ENCODE measurements at regions not wholly inside any gene's neighbourhood (a gene's known extent, or its start where the extent isn't known, plus 50 kb on each side); places are given as distances from the start of the nearest gene placed in this dataset.

DNA sequence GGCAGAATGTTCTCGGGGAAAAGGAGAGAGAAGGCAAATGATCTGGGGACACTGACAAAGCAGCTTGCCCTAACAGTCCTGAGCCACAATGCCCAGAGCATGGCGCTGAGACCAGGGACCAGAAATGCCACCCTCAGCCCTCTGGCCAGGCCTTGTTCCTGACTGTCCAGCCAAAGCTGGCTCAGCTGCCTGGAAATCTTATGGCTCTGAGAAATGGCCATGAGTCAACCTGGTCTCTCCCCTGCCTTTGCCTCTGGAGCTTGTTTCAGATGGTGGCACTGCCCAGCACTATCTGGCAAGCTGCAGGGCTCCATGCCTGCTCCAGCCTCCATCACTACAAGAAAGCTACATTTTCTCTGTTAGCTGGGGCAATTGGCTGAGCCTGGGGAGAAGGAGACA lies 90.5 kb upstream of the PLXNA4 start:
- DNase-seq (ENCODE audit: low spot score) = peak; percentile 38

DNA sequence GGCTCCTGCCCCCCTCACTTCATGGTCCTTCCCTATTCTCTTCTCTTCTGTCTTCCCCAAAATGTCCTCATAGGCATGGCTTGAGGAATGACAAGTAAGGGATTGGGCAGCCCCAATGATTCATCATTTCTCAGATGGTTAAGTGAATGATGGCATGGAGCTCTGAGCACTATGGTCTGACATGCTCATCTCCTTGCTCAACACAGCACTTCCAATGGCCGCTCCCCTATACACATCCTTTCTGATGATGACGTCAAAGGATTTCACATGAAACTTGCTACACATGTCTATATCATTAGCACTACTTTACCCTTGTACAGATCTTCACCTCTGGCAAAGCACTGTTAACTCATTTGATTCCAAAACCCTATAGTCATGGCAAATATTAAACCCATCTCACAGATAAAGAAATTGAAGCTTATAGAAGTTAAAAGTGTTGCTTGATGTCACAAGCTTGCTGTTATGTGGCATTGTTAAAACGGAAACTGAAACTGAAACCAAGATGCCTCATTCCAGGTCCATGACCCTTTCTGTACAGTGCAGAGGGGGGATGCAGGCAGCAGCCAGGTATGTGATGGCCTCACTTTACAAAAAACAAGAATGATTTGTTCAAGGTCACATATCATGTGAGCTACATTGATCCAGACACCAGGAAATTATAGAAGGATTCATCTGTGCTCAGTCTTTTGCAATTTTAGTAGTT lies 90.0 kb upstream of the PLXNA4 start:
- peak; percentile 22 for DNase-seq (ENCODE audit: low spot score)

DNA sequence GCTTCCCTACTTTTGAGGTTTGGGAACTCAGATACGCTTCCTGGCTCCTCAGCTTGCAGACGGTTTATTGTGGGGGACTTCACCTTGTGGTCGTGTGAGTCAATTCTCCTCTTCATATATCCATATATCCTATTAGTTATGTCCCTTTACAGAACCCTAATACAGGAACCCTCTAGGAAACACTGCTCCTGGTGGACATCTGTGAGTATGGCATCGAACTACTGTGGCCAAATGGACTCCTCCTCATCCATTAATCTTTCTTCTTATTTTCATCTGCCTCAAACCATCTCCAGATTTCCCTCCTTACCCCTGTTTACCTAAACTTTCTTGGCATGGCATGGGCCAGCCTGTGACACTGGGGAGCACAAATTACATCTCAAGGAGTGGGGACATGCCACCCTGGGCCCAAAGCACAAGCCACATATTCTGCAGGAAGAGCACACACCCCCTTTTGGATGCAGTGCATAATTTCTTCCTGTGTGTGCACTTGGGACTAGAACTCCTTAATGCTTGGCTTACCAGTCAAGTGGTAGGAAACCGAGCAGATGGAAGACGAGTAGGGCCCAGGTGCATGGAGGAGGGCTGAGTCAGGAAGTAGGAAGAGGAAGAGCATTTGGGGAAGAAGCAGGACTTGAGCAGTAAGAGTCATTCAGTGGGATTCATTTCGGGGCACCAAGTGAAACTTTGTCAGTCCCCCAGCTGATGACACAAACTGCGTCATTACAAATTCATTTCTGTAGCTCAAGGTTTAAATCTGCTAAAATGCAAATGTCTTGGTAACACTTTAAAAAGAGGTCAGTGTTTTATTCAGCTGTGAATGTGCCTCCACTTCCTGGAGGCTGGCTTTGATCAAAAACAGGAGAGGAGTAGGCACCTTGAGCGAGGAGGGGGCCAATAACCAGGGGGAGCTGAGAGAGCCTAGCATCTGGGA lies 80.8 kb upstream of the PLXNA4 start:
- no peak for DNase-seq (ENCODE audit: low spot score)

DNA sequence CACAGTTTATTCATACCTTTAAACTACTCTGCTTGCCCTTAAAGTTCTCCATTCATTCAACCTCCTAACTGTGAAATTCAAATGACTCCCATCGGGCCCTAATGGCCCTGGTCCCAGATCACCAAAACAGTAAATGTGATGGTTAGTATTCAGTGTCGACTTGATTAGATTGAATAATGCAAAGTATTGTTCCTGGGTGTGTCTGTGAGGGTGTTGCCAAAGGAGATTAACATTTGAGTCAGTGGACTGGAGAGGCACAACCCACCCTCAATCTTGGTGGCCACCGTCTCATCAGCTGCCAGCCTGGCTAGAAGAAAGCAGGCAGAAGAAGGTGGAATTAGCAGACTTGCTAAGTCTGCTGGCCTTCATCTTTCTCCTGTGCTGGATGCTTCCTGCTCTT lies 80.1 kb upstream of the PLXNA4 start:
- no peak for DNase-seq (ENCODE audit: low spot score)

DNA sequence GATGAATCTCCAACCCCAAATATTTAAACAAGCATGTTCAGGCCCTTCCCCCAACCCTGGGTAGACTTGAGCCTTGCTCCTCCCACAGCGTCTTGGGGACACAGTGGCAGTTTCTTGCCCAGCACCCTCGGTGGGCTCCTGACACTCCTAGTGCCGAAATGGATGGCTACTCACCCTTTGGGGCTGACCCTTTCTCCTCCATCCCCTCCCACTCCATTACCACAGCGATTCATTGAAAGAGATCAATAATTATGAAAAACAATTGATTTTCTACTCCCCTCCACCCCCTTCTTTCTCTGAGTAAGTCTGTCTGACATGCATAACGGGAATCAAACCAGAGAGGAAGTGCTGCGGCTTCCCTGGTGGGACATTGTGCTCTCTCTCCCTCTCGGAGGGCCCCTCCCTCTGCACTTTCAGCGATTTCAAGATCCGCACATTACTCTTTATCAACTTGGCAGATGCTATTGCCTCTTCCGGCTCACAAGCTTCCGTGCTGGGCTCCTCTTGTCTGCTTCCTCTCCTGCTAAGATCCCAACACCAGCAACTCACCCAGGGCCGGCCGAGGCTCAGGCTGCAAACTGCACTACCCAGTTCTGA lies 79.0 kb upstream of the PLXNA4 start:
- no peak for DNase-seq (ENCODE audit: low spot score)

DNA sequence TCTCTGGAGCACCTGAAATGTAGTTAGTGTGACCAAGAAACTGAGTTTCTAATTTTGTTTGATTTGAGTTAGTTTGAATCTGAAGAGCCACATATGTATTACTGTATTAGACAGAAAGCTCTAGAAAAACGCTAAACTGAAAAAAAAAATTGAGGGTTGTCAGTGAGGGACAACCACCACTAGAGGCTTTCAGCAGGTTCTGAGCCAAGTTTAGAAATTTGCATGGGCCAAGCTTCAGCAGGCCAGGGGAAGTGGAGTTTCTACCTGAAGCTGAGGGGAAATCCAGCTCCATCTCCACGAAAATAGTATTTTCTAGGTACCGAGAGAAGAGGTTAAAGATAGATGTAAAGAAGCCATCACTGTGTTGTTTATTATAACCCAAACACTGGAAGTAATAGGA lies 77.9 kb upstream of the PLXNA4 start:
- DNase-seq (ENCODE audit: low spot score) = peak; percentile 38

DNA sequence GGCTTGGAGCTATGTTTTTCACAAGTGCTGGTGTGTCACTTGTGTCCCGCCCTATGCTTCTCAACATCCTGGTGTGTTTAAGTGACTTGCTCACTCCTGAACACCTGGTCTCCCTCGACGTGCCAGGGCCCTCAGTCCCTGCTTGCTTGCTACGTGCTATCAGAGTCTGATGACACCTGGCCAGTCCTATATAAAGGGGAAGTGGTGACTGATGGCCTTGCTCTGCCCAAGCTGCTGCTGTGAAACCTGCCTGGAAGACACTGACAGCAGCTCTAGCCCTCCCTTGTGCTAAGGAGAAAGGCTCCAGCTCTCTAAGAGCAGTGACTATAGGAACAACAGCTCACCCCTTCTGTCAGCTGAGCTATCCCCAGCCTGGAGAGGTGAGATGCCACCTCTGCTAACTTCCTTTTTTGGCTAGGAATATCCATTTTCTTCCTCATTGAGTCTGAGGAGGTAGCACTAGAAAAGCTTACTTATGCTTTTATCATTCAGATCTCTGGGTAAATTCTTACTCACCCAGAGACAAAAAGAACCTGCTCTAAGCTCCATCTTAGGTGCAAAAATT lies 77.2 kb upstream of the PLXNA4 start:
- DNase-seq (ENCODE audit: low spot score) = no peak

DNA sequence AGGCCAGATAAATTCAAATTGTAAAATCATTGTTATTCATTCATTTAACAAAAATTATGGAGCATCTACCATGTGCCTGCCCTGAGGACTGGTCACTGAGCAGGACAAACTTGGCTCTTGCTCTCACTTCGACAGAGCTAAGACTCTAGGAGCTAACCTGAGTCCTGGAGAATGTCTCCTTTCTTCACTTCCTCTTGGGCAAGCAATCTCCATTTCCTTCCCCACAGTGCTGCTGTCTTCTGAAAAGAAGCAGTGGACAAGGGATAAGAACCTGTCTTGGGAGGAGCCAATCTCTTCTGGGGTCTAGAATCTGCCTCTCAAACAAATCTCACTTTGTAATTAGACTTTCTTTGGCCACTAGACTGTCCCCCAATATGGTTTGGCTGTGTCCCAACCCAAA lies 76.2 kb upstream of the PLXNA4 start:
- DNase-seq (ENCODE audit: low spot score) = no peak

DNA sequence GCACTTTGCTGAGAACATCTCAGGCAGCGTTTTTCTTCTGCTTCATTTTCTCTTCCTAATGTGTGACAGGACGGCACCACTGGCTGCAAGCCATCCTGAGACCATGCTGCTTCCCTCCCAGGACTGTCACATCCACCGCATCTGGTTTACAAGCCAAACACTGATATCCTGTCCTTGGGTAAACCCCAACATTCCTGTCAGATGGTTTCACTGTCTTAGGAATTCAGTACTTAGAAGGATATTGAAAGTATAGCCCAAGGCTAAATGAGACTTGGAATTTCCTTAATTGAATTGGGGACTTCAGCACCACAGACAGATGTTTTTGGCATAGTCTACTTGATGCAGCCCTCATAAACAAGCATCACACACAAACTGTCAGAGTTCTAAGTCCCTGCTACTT lies 74.2 kb upstream of the PLXNA4 start:
- DNase-seq (ENCODE audit: low spot score) = peak; percentile 92

DNA sequence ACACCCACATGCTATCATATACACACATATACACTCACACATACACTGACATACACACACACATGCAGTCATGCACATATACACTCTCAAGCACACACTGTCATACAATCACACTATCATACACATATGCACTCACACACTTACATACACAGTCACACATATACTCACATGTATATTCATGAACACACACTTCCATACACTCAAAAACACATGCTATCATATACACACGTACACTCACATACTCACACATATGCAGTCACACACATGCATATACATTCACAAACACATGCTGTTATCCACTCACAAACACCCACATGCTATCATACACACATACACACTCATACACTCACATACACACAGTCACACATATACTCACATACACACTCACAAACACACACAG lies 71.0 kb upstream of the PLXNA4 start:
- no peak for DNase-seq (ENCODE audit: low spot score)

DNA sequence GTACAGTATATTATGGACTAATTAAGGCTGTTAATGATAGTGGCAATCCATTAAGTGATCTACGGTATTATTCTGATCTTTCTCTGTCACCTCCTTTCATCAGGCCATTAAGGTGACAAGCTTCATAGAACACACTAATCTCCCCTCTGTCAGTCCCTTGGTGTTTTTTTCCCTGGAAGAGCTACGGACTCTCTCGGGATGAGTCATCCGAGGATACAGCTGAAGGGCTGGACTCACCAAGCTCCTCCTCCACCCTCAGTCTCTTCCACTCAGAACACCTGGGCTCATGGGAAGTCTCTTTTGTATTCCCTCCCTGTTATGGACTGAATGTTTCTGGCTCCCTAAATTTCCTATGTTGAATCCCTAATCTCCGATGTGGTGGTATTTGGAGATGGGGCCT lies 69.8 kb upstream of the PLXNA4 start:
- DNase-seq (ENCODE audit: low spot score) = no peak

DNA sequence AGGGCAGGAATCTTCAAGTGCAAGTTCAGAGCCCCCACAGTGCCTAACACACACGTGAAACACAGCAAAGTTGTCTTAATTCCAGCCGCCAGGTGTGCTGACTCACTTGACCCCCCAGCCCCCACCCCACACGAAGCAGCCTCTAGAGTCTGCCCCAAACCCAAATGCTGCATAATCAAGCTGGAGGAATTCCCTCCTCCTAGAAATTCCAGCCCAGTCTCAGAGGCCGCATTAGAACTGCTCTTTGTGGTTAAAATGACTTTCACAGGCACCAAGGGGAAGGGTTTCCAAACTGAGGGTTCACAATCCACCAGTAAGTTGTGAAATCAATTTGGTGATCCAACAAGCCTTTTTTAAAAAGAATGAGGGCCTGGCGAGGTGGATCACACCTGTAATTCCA lies 67.0 kb upstream of the PLXNA4 start:
- DNase-seq (ENCODE audit: low spot score) = no peak

DNA sequence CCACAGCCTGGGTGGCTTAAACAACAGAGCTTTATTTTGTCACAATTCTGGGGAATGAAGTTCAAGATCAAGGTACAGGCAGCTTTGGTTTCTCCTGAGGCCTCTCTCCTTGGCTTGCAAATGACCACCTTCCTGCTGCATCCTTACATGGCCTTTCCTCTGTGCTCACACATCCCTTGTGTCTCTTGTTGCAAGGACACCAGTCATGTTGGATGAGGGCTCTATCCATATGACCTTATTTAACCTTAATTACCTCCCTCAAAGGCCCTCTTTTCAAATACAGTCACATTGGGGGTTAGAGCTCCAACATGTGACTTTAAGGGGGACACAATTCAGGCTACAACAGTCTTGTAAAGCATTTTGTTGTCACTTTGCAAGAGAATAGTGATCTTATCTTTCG lies 65.0 kb upstream of the PLXNA4 start:
- no peak for DNase-seq (ENCODE audit: low spot score)

DNA sequence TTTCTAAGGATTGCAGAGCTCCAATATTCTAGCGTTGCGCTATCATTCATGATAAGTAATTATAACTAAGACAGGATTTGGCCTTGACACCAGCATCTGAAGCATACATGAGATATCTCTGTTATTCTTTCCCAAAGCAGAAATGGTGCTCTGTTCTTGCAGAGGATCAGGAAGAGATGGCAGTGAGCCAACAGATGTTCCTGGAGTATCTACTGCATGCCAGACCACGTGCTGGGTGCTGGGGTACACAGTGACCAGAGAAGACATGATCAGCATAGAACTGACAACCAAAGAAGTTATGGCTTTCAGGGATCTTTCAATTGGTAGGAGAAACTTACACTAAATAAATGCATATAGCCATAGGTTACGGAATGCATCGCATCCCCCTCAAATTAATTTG lies 63.7 kb upstream of the PLXNA4 start:
- no peak for DNase-seq (ENCODE audit: low spot score)

DNA sequence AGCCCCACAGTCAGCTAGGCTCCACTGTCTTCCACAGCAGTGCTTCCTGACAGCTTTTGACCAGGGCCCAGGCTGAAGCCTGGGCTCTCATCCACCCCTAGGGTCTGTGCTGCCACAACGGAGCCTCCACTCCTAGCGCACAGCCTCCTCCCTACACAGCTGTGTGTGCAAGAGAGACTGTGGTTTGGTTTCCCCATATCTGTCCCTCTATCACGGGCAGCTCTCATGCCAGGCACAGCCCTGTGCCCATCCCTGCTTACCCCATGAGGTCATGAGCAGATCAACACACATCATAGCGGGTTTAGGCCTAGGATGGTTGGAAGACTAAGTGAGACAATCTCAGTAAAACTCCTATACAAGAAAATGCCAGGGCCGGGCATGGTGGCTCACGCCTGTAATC lies 61.7 kb upstream of the PLXNA4 start:
- DNase-seq (ENCODE audit: low spot score) = no peak

DNA sequence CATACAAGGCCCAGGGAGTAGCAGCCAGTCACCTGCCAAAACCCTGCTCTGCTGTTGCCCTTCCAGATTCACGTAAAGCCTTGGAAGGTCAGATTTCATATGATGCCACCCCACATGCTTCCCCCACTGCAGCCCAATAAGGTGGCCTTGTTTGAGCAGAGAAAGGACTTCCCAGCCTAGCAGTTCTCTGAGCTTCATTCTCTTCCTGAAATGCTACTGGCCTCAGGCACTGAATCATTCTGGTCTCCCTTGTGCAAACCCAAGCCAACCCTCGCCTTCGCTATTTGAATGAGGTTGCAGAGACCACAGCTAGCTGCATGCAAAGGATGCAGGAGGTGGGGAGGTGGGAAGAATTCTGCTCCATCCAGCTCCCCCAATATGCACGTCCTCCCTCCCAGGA lies 60.3 kb upstream of the PLXNA4 start:
- DNase-seq (ENCODE audit: low spot score) = no peak

DNA sequence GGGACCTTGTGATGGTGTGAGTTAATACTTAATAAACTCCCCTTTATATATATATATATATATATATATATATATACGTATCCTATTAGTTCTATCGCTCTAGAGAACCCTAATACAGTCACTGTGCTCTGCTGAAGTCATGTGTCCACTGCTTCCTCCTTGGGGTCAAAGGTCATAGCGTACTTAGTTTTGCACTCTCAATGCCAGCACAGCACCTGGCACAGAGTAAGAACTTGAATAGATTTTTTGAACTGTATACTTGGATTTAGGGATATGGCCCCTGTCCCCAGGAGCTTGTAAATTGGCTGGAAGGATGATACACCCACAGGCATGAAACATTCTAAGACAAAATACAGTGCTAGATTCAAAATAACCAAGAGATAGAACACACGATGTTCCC lies 58.9 kb upstream of the PLXNA4 start:
- DNase-seq (ENCODE audit: low spot score) = no peak

DNA sequence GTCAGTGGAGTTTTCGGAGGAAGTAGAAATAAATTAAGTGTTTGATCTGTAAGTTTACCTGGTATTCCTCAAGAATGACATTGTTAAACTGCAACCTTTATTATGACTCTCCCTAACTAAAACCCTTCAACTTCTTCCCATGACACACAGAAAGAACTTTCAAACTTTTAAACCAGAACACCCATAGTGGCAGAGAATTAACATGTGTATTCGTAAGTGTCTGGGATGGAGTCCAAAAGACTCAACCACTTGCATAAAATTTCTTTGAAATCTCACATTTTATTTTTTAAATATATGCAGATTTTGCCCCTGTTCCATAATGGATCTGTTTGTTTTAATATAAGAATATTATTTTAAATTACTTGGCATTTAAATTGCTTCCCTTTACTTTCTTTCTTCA lies 54.6 kb upstream of the PLXNA4 start:
- DNase-seq (ENCODE audit: low spot score) = no peak
